ENCODE measurements at regions not wholly inside any gene's neighbourhood (a gene's known extent, or its start where the extent isn't known, plus 50 kb on each side); places are given as distances from the start of the nearest gene placed in this dataset.

- H3K9me3 ChIP-seq (replicated peaks; ENCODE audit: control insufficient read depth, insufficient read depth, low read length): no peaks in the 10 kb centered on the region
- BruUV-seq (replicated peaks): no TSS peak
- no peak for FAIRE-seq
- TF ChIP-seq, protein P1, sequence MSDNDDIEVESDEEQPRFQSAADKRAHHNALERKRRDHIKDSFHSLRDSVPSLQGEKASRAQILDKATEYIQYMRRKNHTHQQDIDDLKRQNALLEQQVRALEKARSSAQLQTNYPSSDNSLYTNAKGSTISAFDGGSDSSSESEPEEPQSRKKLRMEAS (IDR thresholded peaks at IDR 0.05; ENCODE audit: insufficient read depth, insufficient read length): no peak
- no peak for TF ChIP-seq CTCF (IDR thresholded peaks at IDR 0.05; ENCODE audit: extremely low read depth in 1 of 2, insufficient read depth in 1 of 2, low read depth in 1 of 2, low read length in 2 of 2)
- no peak for TF ChIP-seq EZH2 (IDR thresholded peaks at IDR 0.05; ENCODE audit: borderline replicate concordance, low read depth, low read length, severe bottlenecking)
- no peak for TF ChIP-seq POLR2AphosphoS5 (IDR thresholded peaks at IDR 0.05; ENCODE audit: insufficient read depth, low read depth, low read length)
- no peak for TF ChIP-seq GATA2 (IDR thresholded peaks at IDR 0.05; ENCODE audit: insufficient read depth, insufficient read length, low read depth, low read length)
- TF ChIP-seq FOS (IDR thresholded peaks at IDR 0.05; ENCODE audit: borderline replicate concordance, insufficient read depth, low read length): no peak
- no peak for TF ChIP-seq POLR2A (IDR thresholded peaks at IDR 0.05; ENCODE audit: low read depth, low read length)
- TF ChIP-seq JUN (IDR thresholded peaks at IDR 0.05; ENCODE audit: borderline replicate concordance, insufficient read depth, insufficient read length, low read depth): no peak
- no peak for TF ChIP-seq MYC (IDR thresholded peaks at IDR 0.05; ENCODE audit: low read depth, low read length)
- H3K27me3 ChIP-seq (ENCODE audit: control insufficient read depth in 2 of 2, insufficient read depth in 2 of 2, low read length in 2 of 2): no peaks in the 10 kb centered on the region
- no peak for DNase-seq (ENCODE audit: low read depth, low spot score)
- no peak overlapping the region for H2AFZ ChIP-seq (ENCODE audit: low read depth, low read length)
- no peaks in the 10 kb centered on the region for H4K20me1 ChIP-seq (replicated peaks; ENCODE audit: control insufficient read depth, extremely low read depth, insufficient read depth, low read length)
- POLR2A ChIA-PET: no interaction called here
- intact Hi-C loops (cut with micrococcal nuclease) (no loop called here), dilution Hi-C loops (cut with MboI; ENCODE audit: extremely low pct_ligation_motif_present, low sequenced_read_pairs) (no loop called here)
- H3K27ac ChIP-seq (ENCODE audit: insufficient read depth, low read depth, low read length): no peak overlapping the region
- CTCF ChIA-PET: no interaction called here
- no peak overlapping the region for H3K4me2 ChIP-seq (ENCODE audit: insufficient read depth, low read length)
- no peak overlapping the region for H3K9ac ChIP-seq (replicated peaks; ENCODE audit: extremely low read depth, insufficient read depth, low read length)
- no peaks in the 10 kb centered on the region for H3K79me2 ChIP-seq (ENCODE audit: control insufficient read depth, insufficient read depth, low read length)
- no peaks in the 10 kb centered on the region for H3K9me1 ChIP-seq (replicated peaks; ENCODE audit: control insufficient read depth, extremely low read depth, insufficient read depth, low read length)
- H3K4me1 ChIP-seq (ENCODE audit: control insufficient read depth, extremely low read depth, insufficient read depth, low read length): no peaks in the 10 kb centered on the region
- no peak overlapping the region for H3K4me3 ChIP-seq (replicated peaks in 1 of 3; ENCODE audit: insufficient read depth in 1 of 3, low read depth in 1 of 3, low read length in 3 of 3)
- no peaks in the 10 kb centered on the region for H3K36me3 ChIP-seq (ENCODE audit: control insufficient read depth in 2 of 2, extremely low read depth in 1 of 2, insufficient read depth in 2 of 2, low read length in 2 of 2)
Observed at GRCh38 chr4:37101686-37102085, 142.9 kb upstream of the NWD2 start.
